Esophagus muscularis mucosa (tissue), 4 donors: ENCODE measurements at regions not wholly inside any gene's neighbourhood (a gene's known extent, or its start where the extent isn't known, plus 50 kb on each side); places are given as distances from the start of the nearest gene placed in this dataset.

ENCODE experiments used
- DNase-seq: peaks from one replicate; pipeline ENCODE4 v3.0.0-alpha.2; 2017; ENCODE audit errors: extremely low spot score
- H3K27ac ChIP-seq, 4 donors: fragments of 200-600 bp; sonication (generic); replicated peaks in 1 of 4; 1 replicate in 3 of 4; 2 replicates in 1 of 4; pipeline ENCODE4 v1.5.1; 2016 to 2019; ENCODE audit warnings: mild to moderate bottlenecking in 1 of 4
- H3K27me3 ChIP-seq, 4 donors: fragments of 200-600 bp; sonication (generic); one replicate each; pipeline versions ENCODE4 v1.5.1 to v1.6.0; 2016 to 2019
- H3K36me3 ChIP-seq, 4 donors: fragments of 200-600 bp; sonication (generic); one replicate each; pipeline ENCODE4 v1.5.1; 2016 to 2019
- H3K4me1 ChIP-seq, 4 donors: fragments of 200-600 bp; sonication (generic); one replicate each; pipeline ENCODE4 v1.5.1; 2016 to 2019
- H3K4me3 ChIP-seq, 4 donors: fragments of 200-600 bp; sonication (generic); 1 replicate in 2 of 4; 2 replicates in 2 of 4; pipeline ENCODE4 v1.5.1; 2016 to 2019; ENCODE audit warnings: mild to moderate bottlenecking in 4 of 4, moderate library complexity in 1 of 4
- H3K9me3 ChIP-seq, 4 donors: fragments of 200-600 bp; sonication (generic); 1 replicate in 3 of 4; 2 replicates in 1 of 4; pipeline ENCODE4 v1.5.1; 2016 to 2019
- CTCF ChIP-seq, 3 experiments: fragments of 200-600 bp in 2 of 3; fragments of 450-650 bp in 1 of 3; sonication (generic) in 2 of 3; IDR thresholded peaks; one replicate each; pipeline ENCODE4 v1.5.1; 2017 to 2019; ENCODE audit warnings: antibody characterized with exemption in 3 of 3, mild to moderate bottlenecking in 2 of 3, moderate library complexity in 1 of 3
- EP300 ChIP-seq: sonication (generic); formaldehyde crosslinking; IDR thresholded peaks from one replicate; pipeline ENCODE4 v1.6.1; 2017; ENCODE audit warnings: antibody characterized with exemption
- POLR2A ChIP-seq: fragments of 450-650 bp; IDR thresholded peaks from one replicate; pipeline ENCODE4 v1.6.1; 2017; ENCODE audit warnings: antibody characterized with exemption, moderate library complexity, mild to moderate bottlenecking, low read depth
- POLR2AphosphoS5 ChIP-seq, 2 donors: sonication (generic); formaldehyde crosslinking; IDR thresholded peaks; one replicate each; pipeline ENCODE4 v1.6.1; 2017; ENCODE audit warnings: antibody characterized with exemption in 2 of 2
- WGBS: methylation state at CpG from one replicate; pipeline ENCODE4 v1.1.5; 2018; 5-methylcytosine and 5-hydroxymethylcytosine counted together
- intact Hi-C: fragments of 100-400 bp; cut with DNase I; formaldehyde crosslinking; loops from one replicate; pipeline ENCODE4 v1.15.1; 2023
- small RNA-seq, 3 donors: library from RNA; depleted of rRNA; stranded (forward); fragments of <200 nt; gene quantifications; one replicate each; pipeline ENCODE3, GENCODE V24; 2016

- Histone ChIP-seq H3K9me3 (no peaks in the 10 kb centered on the region), H3K4me3 (no peak overlapping the region), H3K36me3 (no peaks in the 10 kb centered on the region), H3K4me1 (no peaks in the 10 kb centered on the region), H3K27me3 (no peaks in the 10 kb centered on the region), H3K27ac (no peak overlapping the region)
- TF ChIP-seq EP300, result no peak
- TF ChIP-seq POLR2A, result no peak
- TF ChIP-seq POLR2AphosphoS5 (IDR thresholded peaks at IDR 0.05), result no peak
- TF ChIP-seq CTCF (IDR thresholded peaks at IDR 0.05), result no peak
- intact Hi-C loops, result no loop called here
- no peak for DNase-seq
- whole genome bisulfite sequencing, result 84% methylated on average over 4 of the region's 4 CpGs
Observed at GRCh38 chr2:65483763-65484162, 51.4 kb upstream of the SPRED2 start.

DNA sequence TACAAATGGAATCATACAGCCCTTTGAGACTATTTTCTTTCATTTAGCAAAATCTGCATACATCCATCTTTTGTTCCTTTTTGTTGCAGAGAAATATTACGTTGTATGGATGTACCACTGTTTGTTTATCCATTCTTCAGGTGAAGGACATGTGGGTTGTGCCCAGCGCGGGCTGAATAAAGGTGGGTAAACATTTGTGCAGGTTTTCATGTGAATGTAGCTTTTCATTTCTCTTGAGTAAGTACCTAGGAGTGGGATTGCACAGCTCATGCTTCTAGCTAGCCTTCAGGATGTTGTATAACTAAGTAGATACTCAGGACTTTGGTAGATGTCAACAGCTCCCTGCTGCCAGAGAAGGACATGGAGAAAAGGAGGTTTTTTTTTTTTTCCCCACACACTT, 50.6 kb upstream of the SPRED2 start:
- no peak overlapping the region for H3K4me3 ChIP-seq
- WGBS, result 88% methylated on average over 3 of the region's 3 CpGs
- H3K9me3 ChIP-seq, result no peaks in the 10 kb centered on the region
- DNase-seq, result no peak
- H3K27ac ChIP-seq, result no peak overlapping the region
- TF ChIP-seq POLR2A (no peak), EP300 (no peak), CTCF (IDR thresholded peaks at IDR 0.05) (no peak), POLR2AphosphoS5 (IDR thresholded peaks at IDR 0.05) (no peak)
- H3K4me1 ChIP-seq, result no peaks in the 10 kb centered on the region
- intact Hi-C loops, result no loop called here
- no peaks in the 10 kb centered on the region for H3K27me3 ChIP-seq
- no peaks in the 10 kb centered on the region for H3K36me3 ChIP-seq

Small RNA genes lying in the stretch of these regions (small RNA-seq; reads per million reads assigned to genes)
- gene MIR4778 (0 reads per million in 3 donors), gene RN7SL635P (0 reads per million in 3 donors), gene VTRNA2-2P (0 reads per million in 3 donors)
